ENCODE measurements at regions not wholly inside any gene's neighbourhood (a gene's known extent, or its start where the extent isn't known, plus 50 kb on each side); places are given as distances from the start of the nearest gene placed in this dataset.
A peak's percentile ranks its signal among the peaks of the same experiment; 100 is the strongest.
"Not testable (repeated sequence)": the region's sequence is repeated elsewhere in the genome, so short reads cannot be mapped to it uniquely, and the experiment has no call there.

- DNase-seq (ENCODE audit: low read depth), result no peak
- no peak for TF ChIP-seq CTCF (conservative IDR thresholded peaks at IDR 0.05; ENCODE audit: low read depth, low read length)
- H3K4me3 ChIP-seq (ENCODE audit: low read depth, low read length), result no peak overlapping the region
These were observed 206.3 kb downstream of the UNC5CL start for GRCh38 chr6:40832691-40833090.

GRCh38 chr6:40831381-40831780 is 207.6 kb downstream of the UNC5CL start:
- no peak for DNase-seq (ENCODE audit: low read depth)

GRCh38 chr6:40825102-40825501 is 213.9 kb downstream of the UNC5CL start:
- no peak for DNase-seq (ENCODE audit: low read depth)
- no peak overlapping the region for H3K4me3 ChIP-seq (ENCODE audit: low read depth, low read length)
- no peak for TF ChIP-seq CTCF (conservative IDR thresholded peaks at IDR 0.05; ENCODE audit: low read depth, low read length)

More at GRCh38 chr6:40831381-40831780, 207.6 kb downstream of the UNC5CL start:
- H3K4me3 ChIP-seq (ENCODE audit: low read depth, low read length), result no peak overlapping the region
- no peak for TF ChIP-seq CTCF (conservative IDR thresholded peaks at IDR 0.05; ENCODE audit: low read depth, low read length)

- not testable (repeated sequence) for DNase-seq (ENCODE audit: low read depth); H3K4me3 ChIP-seq (ENCODE audit: low read depth, low read length)
- peak; percentile 76 for TF ChIP-seq CTCF (conservative IDR thresholded peaks at IDR 0.05; ENCODE audit: low read depth, low read length)
These were observed 214.8 kb downstream of the UNC5CL start for GRCh38 chr6:40823917-40824891.

- no peak for TF ChIP-seq CTCF (conservative IDR thresholded peaks at IDR 0.05; ENCODE audit: low read depth, low read length)
- DNase-seq (ENCODE audit: low read depth), result no peak
- H3K4me3 ChIP-seq (ENCODE audit: low read depth, low read length), result no peak overlapping the region
These were observed 216.4 kb downstream of the UNC5CL start for GRCh38 chr6:40822619-40823018.

GRCh38 chr6:40819182-40819834 is 219.7 kb downstream of the UNC5CL start:
- TF ChIP-seq CTCF (conservative IDR thresholded peaks at IDR 0.05; ENCODE audit: low read depth, low read length), result no peak
- H3K4me3 ChIP-seq (ENCODE audit: low read depth, low read length), result no peak overlapping the region
- no peak for DNase-seq (ENCODE audit: low read depth)
